ENCODE measurements at regions not wholly inside any gene's neighbourhood (a gene's known extent, or its start where the extent isn't known, plus 50 kb on each side); places are given as distances from the start of the nearest gene placed in this dataset.

GRCh38 chr1:244958593-244958992 is 94.2 kb upstream of the HNRNPU start:
- Histone ChIP-seq H3K4me3 (ENCODE audit: low read length) (no peak overlapping the region), H2AFZ (ENCODE audit: low read depth, low read length) (no peak overlapping the region), H3K36me3 (ENCODE audit: insufficient read depth, low read length) (no peaks in the 10 kb centered on the region), H3K9me2 (ENCODE audit: insufficient read depth, low read length) (no peaks in the 10 kb centered on the region), H3F3A (ENCODE audit: insufficient read depth, low read length, poor library complexity, severe bottlenecking) (no peaks in the 10 kb centered on the region), H3K9me3 (ENCODE audit: low read length) (no peaks in the 10 kb centered on the region), H4K20me1 (ENCODE audit: insufficient read depth) (no peaks in the 10 kb centered on the region), H3K27me3 (ENCODE audit: insufficient read depth, low read depth, low read length) (no peaks in the 10 kb centered on the region), H3K27ac (ENCODE audit: low read length) (no peak overlapping the region), H3K9ac (ENCODE audit: low read length) (no peak overlapping the region), H3K4me2 (ENCODE audit: low read length) (no peak overlapping the region), H3K79me2 (replicated peaks; ENCODE audit: insufficient read depth, low read length) (no peaks in the 10 kb centered on the region)
- TF ChIP-seq MXI1 (conservative IDR thresholded peaks at IDR 0.05; ENCODE audit: poor library complexity, severe bottlenecking) (no peak), SMC3 (conservative IDR thresholded peaks at IDR 0.05; ENCODE audit: poor library complexity) (no peak), REST (IDR thresholded peaks at IDR 0.05; ENCODE audit: borderline replicate concordance) (no peak), CTCF (IDR thresholded peaks at IDR 0.05; ENCODE audit: poor library complexity, severe bottlenecking) (no peak), EZH2 (IDR thresholded peaks at IDR 0.05; ENCODE audit: borderline replicate concordance, insufficient read depth, low read length, poor library complexity, severe bottlenecking) (no peak), EP300 (conservative IDR thresholded peaks at IDR 0.05; ENCODE audit: poor library complexity, severe bottlenecking) (no peak)

- TF ChIP-seq SMC3 (conservative IDR thresholded peaks at IDR 0.05; ENCODE audit: poor library complexity) (no peak), EZH2 (IDR thresholded peaks at IDR 0.05; ENCODE audit: borderline replicate concordance, insufficient read depth, low read length, poor library complexity, severe bottlenecking) (no peak)
- no peak overlapping the region for H3K27ac ChIP-seq (ENCODE audit: low read length)
- H3K79me2 ChIP-seq (replicated peaks; ENCODE audit: insufficient read depth, low read length) = no peaks in the 10 kb centered on the region
- no peaks in the 10 kb centered on the region for H3K27me3 ChIP-seq (ENCODE audit: insufficient read depth, low read depth, low read length)
- H3K4me2 ChIP-seq (ENCODE audit: low read length) = no peak overlapping the region
- H4K20me1 ChIP-seq (ENCODE audit: insufficient read depth) = no peaks in the 10 kb centered on the region
- no peaks in the 10 kb centered on the region for H3F3A ChIP-seq (ENCODE audit: insufficient read depth, low read length, poor library complexity, severe bottlenecking)
- no peak overlapping the region for H3K9ac ChIP-seq (ENCODE audit: low read length)
- no peaks in the 10 kb centered on the region for H3K36me3 ChIP-seq (ENCODE audit: insufficient read depth, low read length)
- H2AFZ ChIP-seq (ENCODE audit: low read depth, low read length) = no peak overlapping the region
- no peaks in the 10 kb centered on the region for H3K9me3 ChIP-seq (ENCODE audit: low read length)
- H3K9me2 ChIP-seq (ENCODE audit: insufficient read depth, low read length) = no peaks in the 10 kb centered on the region
- H3K4me3 ChIP-seq (ENCODE audit: low read length) = no peak overlapping the region
Measured at GRCh38 chr1:244957525-244957924, 93.2 kb upstream of the HNRNPU start.

- H3K4me3 ChIP-seq (ENCODE audit: low read length) = no peak overlapping the region
- no peaks in the 10 kb centered on the region for H3F3A ChIP-seq (ENCODE audit: insufficient read depth, low read length, poor library complexity, severe bottlenecking)
- H3K36me3 ChIP-seq (ENCODE audit: insufficient read depth, low read length) = no peaks in the 10 kb centered on the region
- H3K27ac ChIP-seq (ENCODE audit: low read length) = no peak overlapping the region
- no peak overlapping the region for H3K9ac ChIP-seq (ENCODE audit: low read length)
- H3K9me2 ChIP-seq (ENCODE audit: insufficient read depth, low read length) = no peaks in the 10 kb centered on the region
- TF ChIP-seq EP300 (conservative IDR thresholded peaks at IDR 0.05; ENCODE audit: poor library complexity, severe bottlenecking) = no peak
- TF ChIP-seq EZH2 (IDR thresholded peaks at IDR 0.05; ENCODE audit: borderline replicate concordance, insufficient read depth, low read length, poor library complexity, severe bottlenecking) = no peak
- TF ChIP-seq REST (IDR thresholded peaks at IDR 0.05; ENCODE audit: borderline replicate concordance) = no peak
- no peak for TF ChIP-seq TAF1 (IDR thresholded peaks at IDR 0.05; ENCODE audit: low read depth)
- no peak for TF ChIP-seq SMC3 (conservative IDR thresholded peaks at IDR 0.05; ENCODE audit: poor library complexity)
- no peak for TF ChIP-seq MXI1 (conservative IDR thresholded peaks at IDR 0.05; ENCODE audit: poor library complexity, severe bottlenecking)
- TF ChIP-seq POLR2AphosphoS5 (IDR thresholded peaks at IDR 0.05) = no peak
- no peak for TF ChIP-seq RAD21 (conservative IDR thresholded peaks at IDR 0.05)
- TF ChIP-seq CTCF (IDR thresholded peaks at IDR 0.05; ENCODE audit: poor library complexity, severe bottlenecking) = no peak
- no peaks in the 10 kb centered on the region for H3K9me3 ChIP-seq (ENCODE audit: low read length)
- no peak overlapping the region for H2AFZ ChIP-seq (ENCODE audit: low read depth, low read length)
- H3K27me3 ChIP-seq (ENCODE audit: insufficient read depth, low read depth, low read length) = no peaks in the 10 kb centered on the region
- no peaks in the 10 kb centered on the region for H3K79me2 ChIP-seq (replicated peaks; ENCODE audit: insufficient read depth, low read length)
- no peak overlapping the region for H3K4me2 ChIP-seq (ENCODE audit: low read length)
- H4K20me1 ChIP-seq (ENCODE audit: insufficient read depth) = no peaks in the 10 kb centered on the region
Measured at GRCh38 chr1:244957122-244957521, 92.8 kb upstream of the HNRNPU start.

Measured in neural cell (in vitro differentiated cells).